ENCODE measurements at regions not wholly inside any gene's neighbourhood (a gene's known extent, or its start where the extent isn't known, plus 50 kb on each side); places are given as distances from the start of the nearest gene placed in this dataset.

DNA sequence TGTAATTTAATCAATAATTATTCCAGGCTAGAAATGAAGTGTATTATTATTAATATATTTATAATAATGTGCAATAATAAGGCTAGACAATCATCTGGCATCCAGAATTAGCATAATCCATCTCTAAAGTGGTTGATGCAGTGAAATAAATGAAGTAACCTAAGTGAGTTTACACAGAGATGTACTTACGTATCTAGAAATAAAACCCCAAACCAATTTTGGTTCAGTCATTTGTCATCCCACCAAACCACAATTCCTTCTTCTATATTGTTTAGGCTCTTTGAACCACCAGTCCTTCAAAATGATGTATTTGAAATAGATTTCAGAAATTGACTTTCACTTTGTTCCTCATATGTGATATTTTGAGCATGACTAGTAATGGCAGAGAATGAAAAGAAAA, 247.6 kb upstream of the MIR17HG start:
- Histone ChIP-seq H3K27ac (no peak overlapping the region), H3K4me1 (no peaks in the 10 kb centered on the region), H3K36me3 (no peaks in the 10 kb centered on the region), H3K27me3 (no peaks in the 10 kb centered on the region), H3K4me3 (no peak overlapping the region), H3K9me3 (no peaks in the 10 kb centered on the region)
- in situ Hi-C loops (cut with MboI; ENCODE audit: low pct_ligation_motif_present in 1 of 4, low pct_unique_long_range_greater_than_20kb in 1 of 4, low sequenced_read_pairs in 3 of 4) (no loop called here), intact Hi-C loops (cut with DNase I; ENCODE audit: low total_unique reads) (no loop called here)
- 33 to 74% methylated on average over 1 of the region's 1 CpG for WGBS, 2 donors (ENCODE audit: low coverage in 1 of 2)
- DNase-seq: no peak
- TF ChIP-seq POLR2A (IDR thresholded peaks at IDR 0.05): no peak
- TF ChIP-seq POLR2AphosphoS5 (IDR thresholded peaks at IDR 0.05): no peak
- TF ChIP-seq CTCF (IDR thresholded peaks at IDR 0.05): no peak
- no peak for TF ChIP-seq EP300 (IDR thresholded peaks at IDR 0.05; ENCODE audit: low read depth)

DNA sequence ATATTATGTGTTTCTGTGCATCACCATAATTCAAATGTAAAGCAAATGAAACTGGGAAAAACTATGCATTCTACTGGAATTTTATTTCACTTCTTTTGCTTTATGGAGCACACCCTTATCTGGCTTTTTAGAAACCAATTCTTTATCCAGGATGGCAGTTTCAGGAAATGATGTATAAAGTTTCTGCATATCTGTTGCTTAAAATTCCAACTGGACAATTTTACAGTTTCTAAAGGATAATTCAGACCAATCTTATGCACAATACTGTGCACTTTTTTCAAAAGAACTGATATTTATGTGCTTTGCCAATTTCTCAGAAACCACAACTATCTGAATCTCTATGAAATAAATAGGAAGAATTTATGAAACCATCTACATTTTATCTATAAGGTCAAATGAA, 246.5 kb upstream of the MIR17HG start:
- Histone ChIP-seq H3K27me3 (no peaks in the 10 kb centered on the region), H3K27ac (no peak overlapping the region), H3K36me3 (no peaks in the 10 kb centered on the region), H3K4me1 (no peaks in the 10 kb centered on the region), H3K4me3 (no peak overlapping the region), H3K9me3 (no peaks in the 10 kb centered on the region)
- intact Hi-C loops (cut with DNase I; ENCODE audit: low total_unique reads): no loop called here
- TF ChIP-seq POLR2A (IDR thresholded peaks at IDR 0.05) (no peak), POLR2AphosphoS5 (IDR thresholded peaks at IDR 0.05) (no peak), CTCF (IDR thresholded peaks at IDR 0.05) (no peak), EP300 (IDR thresholded peaks at IDR 0.05; ENCODE audit: low read depth) (no peak)
- no peak for DNase-seq
- in situ Hi-C loops (cut with MboI; ENCODE audit: low pct_ligation_motif_present in 1 of 4, low pct_unique_long_range_greater_than_20kb in 1 of 4, low sequenced_read_pairs in 3 of 4): no loop called here

GRCh38 chr13:91101381-91101780, 246.1 kb upstream of the MIR17HG start:
- Histone ChIP-seq H3K27ac (no peak overlapping the region), H3K4me3 (no peak overlapping the region), H3K4me1 (no peaks in the 10 kb centered on the region), H3K36me3 (no peaks in the 10 kb centered on the region), H3K9me3 (no peaks in the 10 kb centered on the region), H3K27me3 (no peaks in the 10 kb centered on the region)
- DNase-seq: no peak
- TF ChIP-seq EP300 (IDR thresholded peaks at IDR 0.05; ENCODE audit: low read depth): no peak
- TF ChIP-seq POLR2AphosphoS5 (IDR thresholded peaks at IDR 0.05): no peak
- no peak for TF ChIP-seq CTCF (IDR thresholded peaks at IDR 0.05)
- TF ChIP-seq POLR2A (IDR thresholded peaks at IDR 0.05): no peak
- WGBS, 2 donors (ENCODE audit: low coverage in 1 of 2): 49 to 67% methylated on average over 2 of the region's 2 CpGs
- intact Hi-C loops (cut with DNase I; ENCODE audit: low total_unique reads): no loop called here
- in situ Hi-C loops (cut with MboI; ENCODE audit: low pct_ligation_motif_present in 1 of 4, low pct_unique_long_range_greater_than_20kb in 1 of 4, low sequenced_read_pairs in 3 of 4): no loop called here

GRCh38 chr13:91105270-91105669, 242.2 kb upstream of the MIR17HG start:
- TF ChIP-seq POLR2AphosphoS5 (IDR thresholded peaks at IDR 0.05): no peak
- no peak for TF ChIP-seq CTCF (IDR thresholded peaks at IDR 0.05)
- no peak overlapping the region for H3K27ac ChIP-seq
- in situ Hi-C loops (cut with MboI; ENCODE audit: low pct_ligation_motif_present in 1 of 4, low pct_unique_long_range_greater_than_20kb in 1 of 4, low sequenced_read_pairs in 3 of 4): no loop called here
- H3K36me3 ChIP-seq: no peaks in the 10 kb centered on the region
- H3K4me3 ChIP-seq: no peak overlapping the region
- no peaks in the 10 kb centered on the region for H3K9me3 ChIP-seq
- no peaks in the 10 kb centered on the region for H3K27me3 ChIP-seq
- no peak for DNase-seq
- intact Hi-C loops (cut with DNase I; ENCODE audit: low total_unique reads): no loop called here
- no peaks in the 10 kb centered on the region for H3K4me1 ChIP-seq
- WGBS, 2 donors (ENCODE audit: low coverage in 1 of 2): 79 to 81% methylated on average over 3 of the region's 3 CpGs
